T-helper 2 cell treated with Interferon-gamma antibody and Interleukin-4, amounts not matched to agents 100 ng/mL and 5 ng/mL, for 36 hours (primary cell): ENCODE measurements at regions not wholly inside any gene's neighbourhood (a gene's known extent, or its start where the extent isn't known, plus 50 kb on each side); places are given as distances from the start of the nearest gene placed in this dataset.

Experiments
- intact Hi-C: fragments of 100-400 bp; cut with micrococcal nuclease; formaldehyde crosslinking; loops from one replicate; pipeline ENCODE4 v1.15.1; 2023

DNA sequence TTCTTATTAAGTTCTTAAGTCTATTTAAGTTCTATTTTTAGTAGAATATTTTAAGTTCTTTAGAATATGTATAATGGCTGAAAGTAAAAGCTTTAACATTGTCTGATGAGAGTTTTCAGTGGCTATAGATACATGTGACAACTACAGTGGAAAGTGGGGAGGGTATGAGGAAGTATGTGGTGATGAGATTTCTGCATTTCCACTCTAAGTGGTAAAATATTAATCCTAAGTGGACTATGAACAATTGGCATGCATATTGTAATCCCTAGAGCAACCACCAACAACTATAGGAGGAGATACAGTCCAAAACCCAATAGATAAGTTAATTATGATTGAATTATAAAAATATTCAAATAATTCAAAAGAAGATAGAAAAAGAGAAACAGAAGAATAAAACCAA, 183.6 kb downstream of the GADD45G start:
- intact Hi-C loops, result no loop called here

DNA sequence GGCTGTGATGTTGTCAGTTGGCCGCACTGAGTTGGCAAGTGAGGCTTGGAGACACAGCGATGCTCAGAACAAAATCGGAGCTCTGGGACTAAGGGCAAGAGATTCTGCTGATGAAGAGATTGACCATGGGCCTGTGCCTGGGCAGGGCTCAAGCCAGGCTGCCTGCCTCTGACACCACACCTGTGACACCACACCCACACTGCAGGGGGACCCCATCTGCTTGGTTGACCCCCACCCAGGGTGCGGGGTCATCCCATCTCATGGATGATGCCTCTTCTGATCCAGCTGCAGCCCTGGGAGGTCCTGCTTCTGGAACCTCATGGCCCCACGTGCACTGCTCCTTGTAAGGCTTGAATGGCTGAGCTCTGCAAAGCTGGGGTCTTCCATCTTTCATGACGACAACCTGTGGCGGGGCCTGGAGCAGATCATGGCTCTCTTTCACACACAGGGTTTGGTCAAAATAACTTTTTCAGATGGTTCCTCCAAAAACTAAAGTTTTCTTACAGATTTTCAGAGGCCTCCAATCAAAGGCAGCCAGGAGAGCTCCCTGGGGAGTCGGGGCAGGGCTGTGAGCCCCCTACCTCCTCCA, 185.2 kb downstream of the GADD45G start:
- intact Hi-C loops, result no loop called here

- intact Hi-C loops, result no loop called here
Observed at GRCh38 chr9:89790542-89791109, 185.8 kb downstream of the GADD45G start.

GRCh38 chr9:89791754-89792153, 186.9 kb downstream of the GADD45G start:
- intact Hi-C loops, result no loop called here

DNA sequence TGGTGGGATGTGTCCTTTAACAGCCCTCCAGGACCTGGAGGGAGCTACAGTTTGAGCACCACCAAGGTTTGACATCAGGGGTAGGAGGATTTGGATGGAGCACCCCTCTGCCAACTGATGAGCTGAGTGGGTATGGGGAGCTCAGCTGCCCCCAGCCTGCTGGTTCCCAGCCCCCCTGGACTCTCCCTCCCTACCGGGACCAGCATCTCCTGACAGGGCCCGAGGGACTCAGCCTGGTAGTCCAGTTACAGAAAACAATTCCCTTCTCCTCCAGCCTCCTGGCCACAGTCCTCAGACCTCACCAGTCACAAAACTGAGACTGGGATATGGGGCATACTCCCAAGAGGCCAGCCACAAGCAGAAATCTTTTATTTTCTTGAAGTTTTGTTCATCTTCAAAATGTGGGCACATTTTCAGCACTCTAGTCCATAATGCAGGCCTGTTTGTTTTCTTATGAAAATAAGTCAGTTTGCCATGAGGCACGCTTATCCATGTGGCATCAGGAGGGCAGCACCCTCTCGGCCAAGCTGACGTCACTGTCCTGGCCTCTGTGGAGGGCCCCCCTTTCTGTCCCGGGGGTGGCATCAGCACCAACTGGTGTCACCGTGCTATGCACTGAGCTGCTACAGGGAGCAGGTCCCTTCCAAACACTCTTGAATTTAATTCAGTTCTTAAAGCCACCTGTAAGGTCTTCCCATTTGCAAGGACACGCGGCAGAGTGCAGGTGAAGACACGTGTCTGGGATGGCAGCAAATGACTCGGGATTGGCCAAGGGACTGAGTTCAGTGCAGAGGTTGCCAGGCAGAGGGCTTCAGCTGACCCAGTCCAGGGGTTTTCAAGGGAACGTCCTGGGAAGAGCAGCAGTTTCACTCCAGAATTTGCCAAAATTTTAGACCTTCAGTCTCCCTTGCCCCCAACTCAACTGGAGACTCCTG, 187.6 kb downstream of the GADD45G start:
- intact Hi-C loops, result no loop called here

DNA sequence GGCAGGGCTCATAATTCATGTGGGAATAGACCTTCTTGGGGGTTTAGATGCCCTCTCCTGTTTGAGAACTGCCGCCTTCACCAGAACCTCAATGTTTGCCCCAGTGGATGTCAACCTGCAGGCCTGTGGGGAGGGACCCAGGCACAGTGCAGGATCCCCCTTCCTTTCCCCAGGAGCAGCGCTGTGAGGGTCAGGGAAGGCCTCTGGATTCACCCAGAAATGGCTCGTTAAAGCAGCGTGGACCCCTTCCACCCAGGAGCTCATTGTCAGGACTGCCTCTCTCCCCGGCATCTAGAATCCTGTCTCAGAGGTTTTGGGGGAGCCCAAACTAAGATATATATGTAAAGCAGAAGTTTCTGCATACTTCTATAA, 188.3 kb downstream of the GADD45G start:
- intact Hi-C loops, result no loop called here

- intact Hi-C loops, result no loop called here
Observed at GRCh38 chr9:89793551-89793950, 188.7 kb downstream of the GADD45G start.

DNA sequence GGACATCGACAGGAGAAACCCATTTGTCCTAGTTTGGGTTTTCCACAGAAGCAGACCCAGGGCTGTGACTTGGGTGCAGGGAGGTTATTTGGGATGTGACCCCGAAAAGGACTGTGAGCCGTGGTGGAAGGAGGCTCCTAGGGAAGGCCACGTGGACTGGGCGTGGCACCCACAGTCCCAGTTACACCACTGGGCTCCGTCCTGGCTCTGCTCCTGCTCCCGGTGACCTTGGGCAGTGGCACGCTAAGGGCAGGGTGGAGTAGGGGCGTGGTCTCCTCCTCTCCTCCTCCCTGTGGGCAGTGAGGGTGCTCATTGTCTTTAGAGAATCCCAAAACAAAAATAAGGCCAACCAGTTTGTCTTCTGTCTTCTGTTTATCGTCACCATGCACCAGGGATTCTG, 190.1 kb downstream of the GADD45G start:
- intact Hi-C loops, result no loop called here

DNA sequence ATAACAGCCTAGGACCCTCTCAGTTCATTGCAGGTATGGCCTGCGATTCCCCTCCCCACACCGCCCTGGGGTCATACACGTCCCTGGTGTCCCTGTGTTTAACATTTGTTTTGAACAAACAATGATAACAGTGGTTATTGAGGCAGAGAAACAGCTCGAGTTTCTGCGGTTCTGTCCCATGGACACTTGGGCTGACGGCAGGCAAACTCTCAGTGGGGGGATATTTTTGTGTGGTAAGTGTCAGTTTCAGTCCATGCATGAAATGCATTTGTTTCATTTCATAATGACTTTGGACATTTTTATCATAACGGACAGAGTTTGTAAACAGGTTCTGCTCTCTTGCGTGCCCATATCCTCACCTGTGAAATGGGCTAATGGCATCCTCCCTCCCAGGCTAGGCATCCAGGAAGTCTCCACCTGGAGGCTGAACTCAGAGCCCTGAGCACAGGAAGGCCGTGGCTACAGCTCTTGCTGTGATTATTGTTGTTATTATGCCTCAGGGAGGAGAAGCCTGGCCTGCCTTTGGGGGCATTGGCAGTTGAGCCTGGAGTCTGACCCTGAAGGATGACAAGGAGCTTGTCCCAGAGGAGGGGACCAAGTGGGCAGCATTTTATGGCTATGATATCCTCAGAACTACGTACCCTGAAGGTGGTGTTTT, 190.9 kb downstream of the GADD45G start:
- intact Hi-C loops, result no loop called here

GRCh38 chr9:89796606-89797005, 191.8 kb downstream of the GADD45G start:
- intact Hi-C loops, result no loop called here

- intact Hi-C loops, result no loop called here
Observed at GRCh38 chr9:89797255-89797654, 192.4 kb downstream of the GADD45G start.

DNA sequence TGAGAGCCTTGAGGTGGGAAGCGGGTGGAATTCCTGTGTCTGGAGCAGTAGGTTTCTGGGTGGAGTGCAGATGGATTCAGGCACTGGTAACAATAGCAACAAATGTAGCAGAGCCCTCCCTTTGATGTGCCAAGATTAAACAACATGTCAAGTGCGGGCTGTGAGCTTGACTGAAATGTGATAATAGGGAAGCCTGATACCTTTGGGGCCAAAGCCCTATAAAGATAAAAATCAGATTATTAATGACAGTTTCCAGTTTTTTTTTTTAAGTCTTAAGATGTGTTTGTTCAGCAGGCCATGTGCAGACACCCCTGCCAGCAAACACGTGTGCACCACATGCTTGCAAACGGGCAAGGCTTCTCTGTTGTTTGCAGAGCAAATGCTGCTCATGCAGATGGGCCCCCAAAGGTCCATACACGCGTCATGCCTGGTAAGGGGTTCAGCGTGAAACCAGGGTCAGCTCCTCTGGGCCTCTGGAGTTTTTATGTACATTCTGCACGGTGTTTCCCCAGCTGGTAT, 193.2 kb downstream of the GADD45G start:
- intact Hi-C loops, result no loop called here

DNA sequence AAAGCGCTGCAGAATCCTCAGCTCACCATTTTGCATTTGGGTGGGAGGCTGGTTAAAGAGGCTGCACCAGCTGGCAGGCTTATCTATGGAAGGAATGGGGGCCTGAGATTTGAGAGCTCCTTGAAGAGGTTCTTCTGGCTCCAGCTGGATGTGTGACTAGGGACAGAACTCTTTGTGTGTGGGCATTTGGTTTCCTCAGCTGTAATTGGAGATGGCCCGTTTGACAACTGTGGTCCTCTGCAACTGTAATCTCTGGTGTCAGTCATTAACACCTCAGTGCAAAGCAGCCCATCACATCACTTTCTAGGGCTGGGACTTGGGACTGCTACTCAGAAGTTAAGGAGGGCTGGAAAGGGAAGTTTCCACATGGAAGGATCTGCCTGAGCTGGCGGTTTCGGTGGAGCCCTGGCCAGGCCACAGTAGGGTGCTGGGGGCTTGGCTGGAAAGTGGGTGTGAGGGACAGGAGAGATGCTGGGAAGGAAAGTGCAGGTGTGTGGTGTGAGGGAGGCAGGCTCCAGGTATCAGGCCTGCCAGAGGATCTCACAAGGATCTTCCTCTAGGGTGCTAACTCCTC, 193.8 kb downstream of the GADD45G start:
- intact Hi-C loops, result no loop called here

GRCh38 chr9:89799221-89799620, 194.4 kb downstream of the GADD45G start:
- intact Hi-C loops, result no loop called here

DNA sequence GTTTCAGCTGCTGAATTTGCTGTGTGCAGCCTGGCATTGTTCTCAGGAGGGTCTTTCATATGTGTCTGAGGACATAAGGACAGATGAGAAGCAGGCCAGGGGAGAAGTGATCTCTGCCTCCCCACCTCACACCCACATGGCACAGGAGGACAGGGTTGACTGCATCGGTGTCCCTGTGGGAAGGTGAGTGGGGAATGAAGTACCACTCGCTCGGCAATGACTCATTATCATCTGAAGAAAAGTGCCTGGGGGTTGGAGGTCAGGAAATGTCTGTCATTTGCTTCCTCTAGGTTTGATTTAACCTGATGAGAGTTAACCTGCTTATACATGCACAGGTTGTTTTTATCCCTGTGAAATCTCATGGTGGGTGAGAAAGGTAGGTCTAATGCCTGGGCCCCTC, 195.0 kb downstream of the GADD45G start:
- intact Hi-C loops, result no loop called here

DNA sequence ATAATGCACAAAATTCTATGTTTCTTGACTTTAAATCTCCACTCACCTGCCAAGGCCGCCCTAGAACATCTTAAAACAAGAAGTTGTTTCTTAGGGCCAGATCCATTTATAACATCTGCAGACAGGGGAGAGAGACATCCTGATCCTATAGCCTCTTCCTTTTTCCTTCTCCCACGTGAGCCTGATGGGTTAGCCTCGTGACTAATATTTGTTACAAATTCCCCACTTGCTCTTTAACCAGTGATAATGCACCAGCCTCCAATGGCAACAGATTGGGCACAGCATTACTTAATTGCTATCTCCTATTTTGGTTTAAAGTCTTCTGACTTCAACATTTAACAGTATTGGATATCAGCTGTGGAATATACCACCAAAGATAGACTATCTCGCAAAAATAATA, 196.5 kb downstream of the GADD45G start:
- intact Hi-C loops, result no loop called here

GRCh38 chr9:89801742-89802670, 197.2 kb downstream of the GADD45G start:
- intact Hi-C loops, result no loop called here

DNA sequence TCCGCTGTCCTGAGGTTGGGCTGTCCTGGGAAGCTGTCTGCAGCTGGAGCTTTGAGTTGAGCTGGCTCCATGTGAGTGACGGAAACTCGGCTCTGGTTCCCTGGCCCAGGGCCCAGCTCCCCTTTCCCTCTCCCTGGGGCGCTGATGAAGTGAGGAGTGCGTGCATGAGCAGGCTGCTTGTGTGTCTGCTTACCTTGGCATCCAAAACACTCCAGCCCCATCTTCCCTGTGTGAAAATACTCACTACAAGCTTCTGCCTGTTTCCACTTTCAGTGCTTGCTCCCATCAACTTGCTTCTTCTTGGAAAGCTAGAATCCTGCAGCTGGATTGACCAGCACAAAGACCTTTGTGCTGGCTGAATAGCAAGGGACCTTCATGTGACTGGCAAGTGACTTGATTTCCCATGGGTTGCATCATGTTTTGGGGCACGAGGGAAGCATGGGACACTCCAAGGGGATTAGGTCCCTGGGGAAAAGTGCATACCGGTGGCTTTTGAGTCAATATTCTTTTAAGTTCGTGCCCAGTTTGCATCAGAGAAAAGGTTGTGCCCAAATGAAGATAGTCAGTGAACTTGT, 198.1 kb downstream of the GADD45G start:
- intact Hi-C loops, result no loop called here

- intact Hi-C loops, result no loop called here
Observed at GRCh38 chr9:89803403-89803802, 198.6 kb downstream of the GADD45G start.
